ENCODE measurements at regions not wholly inside any gene's neighbourhood (a gene's known extent, or its start where the extent isn't known, plus 50 kb on each side); places are given as distances from the start of the nearest gene placed in this dataset.
"Not testable (repeated sequence)": the region's sequence is repeated elsewhere in the genome, so short reads cannot be mapped to it uniquely, and the experiment has no call there.

DNA sequence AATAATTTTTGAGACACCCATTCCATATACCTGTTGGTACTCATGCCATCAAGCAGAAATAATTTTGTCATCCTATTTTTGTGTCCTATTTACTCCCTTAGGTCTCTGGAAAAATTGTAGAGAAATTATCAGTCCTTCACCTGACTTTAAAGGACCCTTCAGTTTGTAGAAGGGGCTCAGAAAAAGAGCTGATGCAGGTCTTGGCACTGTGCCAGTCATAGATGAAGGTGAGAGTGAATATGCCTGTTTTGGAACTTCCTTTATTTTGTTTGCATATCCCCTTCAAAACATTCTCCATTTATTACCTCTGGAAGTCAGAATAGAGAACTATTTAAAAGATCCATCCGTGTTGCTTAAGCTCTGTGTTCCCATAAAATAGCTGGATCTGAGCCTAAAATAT is 321.0 kb upstream of the TPK1 start:
- DNase-seq (ENCODE audit: insufficient read length, low spot score) = no peak
- no peak for FAIRE-seq

DNA sequence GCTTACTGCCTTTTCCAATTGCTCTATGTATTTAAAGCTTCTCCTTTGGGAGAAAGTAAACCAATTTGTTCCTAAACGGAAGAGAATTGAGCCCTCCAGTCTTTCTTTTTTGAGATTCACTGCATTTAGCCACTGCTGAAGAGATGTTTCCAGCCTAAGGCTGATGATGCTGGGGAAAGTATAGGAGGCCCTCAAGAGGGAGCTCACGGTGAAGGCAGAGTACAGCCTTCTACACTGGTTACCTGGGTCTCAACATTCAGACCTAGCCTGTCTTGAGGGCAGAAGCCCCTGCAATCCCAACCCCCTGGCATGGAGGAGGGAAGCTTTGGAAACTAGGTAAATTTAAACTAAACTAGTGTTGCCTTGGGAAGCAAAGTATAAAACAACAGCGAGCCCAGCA is 316.7 kb upstream of the TPK1 start:
- no peak for DNase-seq (ENCODE audit: insufficient read length, low spot score)
- no peak for FAIRE-seq

DNA sequence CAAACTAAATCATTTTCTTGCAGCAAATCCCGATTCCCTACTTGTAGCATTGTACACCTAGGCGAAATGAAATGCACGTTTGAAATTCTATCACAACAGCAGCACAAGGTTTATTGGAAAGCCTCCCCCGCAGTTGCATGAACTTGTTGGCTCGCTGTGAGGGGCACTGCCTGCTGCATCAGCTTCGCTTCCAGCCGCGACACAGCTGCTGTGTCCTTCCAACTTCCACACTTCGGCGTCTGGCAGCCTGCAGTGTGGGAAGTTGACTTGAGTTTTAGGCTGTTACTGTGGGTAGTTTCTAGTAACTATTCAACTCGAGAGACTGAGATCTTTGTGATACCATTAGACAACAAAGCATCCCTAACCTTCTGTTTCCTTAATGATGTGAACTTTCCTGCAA is 315.8 kb upstream of the TPK1 start:
- DNase-seq (ENCODE audit: insufficient read length, low spot score) (no peak), FAIRE-seq (no peak)

DNA sequence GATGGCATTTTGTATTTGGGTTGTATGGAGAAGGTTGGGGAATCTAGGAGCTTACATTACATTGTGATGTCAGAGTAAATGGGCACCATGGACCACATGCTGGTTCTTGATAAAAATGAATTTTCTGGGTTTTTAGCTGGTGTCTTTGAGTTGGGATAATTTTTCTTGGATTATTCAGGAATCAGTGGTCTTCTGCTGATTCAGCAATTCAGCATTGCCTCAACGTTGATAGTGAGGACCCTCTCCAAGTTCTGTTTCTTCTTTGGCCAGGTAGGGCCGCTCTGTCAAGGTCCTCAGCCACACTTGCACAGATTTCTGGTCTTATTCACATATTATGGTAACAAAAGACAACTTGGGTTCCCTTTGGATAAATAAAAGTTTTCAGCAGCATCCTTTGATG is 312.0 kb upstream of the TPK1 start:
- FAIRE-seq = no peak

DNA sequence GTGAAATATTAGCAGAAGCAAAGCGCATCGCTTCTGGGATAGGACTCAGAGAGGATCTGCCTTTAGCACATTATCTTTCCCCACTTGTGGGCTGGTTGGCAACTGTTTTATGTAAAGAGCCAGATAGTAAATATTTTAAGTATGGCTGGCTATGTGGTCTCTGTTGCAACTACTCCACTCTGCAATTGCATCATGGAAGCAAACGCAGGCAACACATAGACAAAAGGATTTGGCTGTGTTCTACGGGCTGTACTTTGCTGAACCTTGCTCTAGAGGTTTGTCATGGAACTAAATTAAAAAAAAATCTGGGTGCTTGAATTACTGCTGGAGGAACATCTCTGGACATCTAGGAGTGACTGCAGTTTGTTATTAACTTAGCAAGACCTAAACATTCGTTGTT is 307.8 kb upstream of the TPK1 start:
- no peak for FAIRE-seq
- no peak for DNase-seq (ENCODE audit: insufficient read length, low spot score)

More for the DNA sequence above, 312.0 kb upstream of the TPK1 start:
- no peak for DNase-seq (ENCODE audit: insufficient read length, low spot score)

GRCh38 chr7:145134377-145134776 is 298.5 kb upstream of the TPK1 start:
- DNase-seq (ENCODE audit: insufficient read length, low spot score) (no peak), FAIRE-seq (no peak)

GRCh38 chr7:145123502-145123901 is 287.6 kb upstream of the TPK1 start:
- FAIRE-seq (no peak), DNase-seq (ENCODE audit: insufficient read length, low spot score) (no peak)

DNA sequence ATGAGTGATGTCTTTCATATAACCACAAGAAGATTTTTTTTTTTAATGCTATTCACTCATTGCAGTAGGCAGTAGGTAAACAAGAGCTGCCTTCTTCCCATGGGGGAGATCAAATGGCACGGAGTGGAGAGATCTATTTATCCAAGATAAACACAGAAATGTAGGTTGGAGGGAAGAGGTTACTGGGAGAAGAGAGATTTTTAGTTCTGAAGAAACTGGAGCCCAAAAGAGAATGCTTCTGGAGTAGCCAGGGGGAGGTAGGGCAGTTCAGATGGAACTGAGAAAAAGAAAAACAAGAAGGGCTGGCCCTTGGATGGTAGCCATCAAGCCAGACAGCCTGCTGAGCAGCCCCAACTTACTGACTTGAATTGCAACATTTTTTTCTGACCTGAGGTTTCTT is 270.1 kb upstream of the TPK1 start:
- FAIRE-seq (no peak), DNase-seq (ENCODE audit: insufficient read length, low spot score) (no peak)

- DNase-seq (ENCODE audit: insufficient read length, low spot score) (no peak), FAIRE-seq (no peak)
Measured at GRCh38 chr7:145105561-145105960, 269.7 kb upstream of the TPK1 start.

DNA sequence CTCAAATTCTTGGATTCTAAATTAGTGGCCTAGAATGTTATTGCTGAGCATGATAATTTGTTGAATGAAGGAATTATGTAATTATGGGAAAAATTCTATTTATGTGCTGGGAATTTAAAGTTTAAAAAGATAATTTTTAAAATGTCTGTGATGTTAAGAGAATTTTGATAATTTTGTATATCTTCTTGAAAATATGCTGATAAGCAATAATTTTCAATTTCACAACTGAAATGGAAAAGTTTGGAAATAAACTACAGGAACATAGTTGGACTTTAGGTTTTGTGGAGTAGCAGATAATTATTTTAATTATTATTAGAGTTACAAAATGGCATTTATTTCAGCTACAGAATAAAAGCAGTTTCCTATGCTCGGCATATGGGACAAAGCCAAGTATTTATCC is 268.5 kb upstream of the TPK1 start:
- DNase-seq (ENCODE audit: insufficient read length, low spot score) (no peak), FAIRE-seq (no peak)

GRCh38 chr7:145102199-145102598 is 266.3 kb upstream of the TPK1 start:
- not testable (repeated sequence) for DNase-seq (ENCODE audit: insufficient read length, low spot score); FAIRE-seq

DNA sequence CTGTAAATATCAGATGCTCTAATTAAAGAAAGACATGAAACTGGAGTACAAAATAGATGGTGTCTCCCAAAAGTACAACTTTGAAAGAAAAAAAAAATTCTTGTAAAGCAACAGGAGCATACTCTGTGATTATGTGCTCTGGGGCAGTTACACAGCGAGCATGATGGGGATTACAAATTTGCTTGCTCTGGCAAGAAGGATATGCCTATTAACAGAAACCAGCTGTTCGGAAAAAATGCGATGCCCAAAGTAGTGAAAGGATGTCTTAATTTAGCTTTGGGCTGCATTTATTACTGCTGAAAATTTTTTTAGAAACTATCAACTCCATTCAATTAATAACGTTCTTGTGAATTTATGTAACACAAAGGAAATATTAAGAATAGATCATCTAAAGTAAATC is 256.9 kb upstream of the TPK1 start:
- DNase-seq (ENCODE audit: insufficient read length, low spot score) = no peak
- FAIRE-seq = no peak

- no peak for DNase-seq (ENCODE audit: insufficient read length, low spot score)
- FAIRE-seq = no peak
Measured at GRCh38 chr7:145088111-145088745, 252.4 kb upstream of the TPK1 start.

DNA sequence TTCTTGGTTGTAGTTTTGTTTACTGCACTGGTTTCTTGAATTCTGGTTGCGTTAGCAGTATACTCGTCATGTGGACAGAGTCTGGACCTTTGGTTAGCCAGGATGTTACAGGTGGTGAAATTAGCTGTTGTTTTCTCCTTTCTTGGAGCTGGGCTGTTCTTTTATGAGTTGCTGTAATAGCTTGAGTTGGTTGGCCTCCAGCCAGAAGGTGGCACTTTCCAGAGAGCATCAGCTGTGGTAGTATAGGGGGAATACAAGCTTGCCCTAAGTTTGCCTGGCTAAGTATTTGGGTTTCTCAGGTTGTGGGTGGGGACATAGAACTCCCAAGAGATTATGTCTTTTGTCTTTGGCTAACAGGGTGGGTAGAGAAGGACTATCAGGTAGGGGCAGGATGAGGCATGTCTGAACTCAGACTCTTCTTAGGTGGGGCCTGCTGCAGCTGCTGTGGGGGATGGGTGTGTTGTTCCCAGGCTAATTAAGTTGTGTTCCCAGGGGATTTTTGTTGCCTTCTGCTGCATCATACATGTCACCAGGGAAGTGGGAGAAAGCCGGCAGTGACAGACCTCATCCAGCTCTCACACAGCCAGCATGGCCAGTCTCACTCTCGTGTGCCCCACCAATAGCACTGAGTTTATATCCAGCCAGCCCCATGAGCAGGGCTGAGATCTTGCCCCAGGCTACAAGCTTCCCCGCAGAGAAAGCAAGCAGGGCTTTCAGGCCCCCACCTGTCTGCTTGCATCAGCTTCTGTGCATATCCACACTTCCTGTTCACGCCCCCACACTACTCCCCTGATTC is 246.7 kb upstream of the TPK1 start:
- no peak for DNase-seq (ENCODE audit: insufficient read length, low spot score)
- no peak for FAIRE-seq

DNA sequence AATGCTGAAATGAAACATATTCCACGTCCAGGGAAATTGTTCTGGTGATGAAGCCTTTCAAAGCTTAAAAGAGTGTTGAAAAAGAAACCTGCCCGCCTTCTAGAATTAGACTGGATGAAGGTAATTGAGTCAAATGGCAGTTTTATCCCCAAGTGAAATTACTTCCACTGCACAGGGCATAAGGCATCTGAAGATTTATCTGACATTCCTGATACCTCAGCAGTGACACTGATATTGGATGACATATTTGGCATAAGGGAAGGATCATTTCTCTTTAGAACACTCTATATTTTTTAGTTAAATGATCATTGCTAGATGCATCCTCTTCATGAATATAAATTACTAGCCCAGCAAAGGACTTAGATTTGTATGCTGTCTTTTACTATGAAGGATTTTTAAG is 229.6 kb upstream of the TPK1 start:
- no peak for FAIRE-seq

GRCh38 chr7:145064114-145064513 is 228.3 kb upstream of the TPK1 start:
- FAIRE-seq = no peak

More for the DNA sequence above, 229.6 kb upstream of the TPK1 start:
- no peak for DNase-seq (ENCODE audit: insufficient read length, low spot score)

GRCh38 chr7:145053781-145054180 is 217.9 kb upstream of the TPK1 start:
- FAIRE-seq (no peak), DNase-seq (ENCODE audit: insufficient read length, low spot score) (no peak)

More at GRCh38 chr7:145064114-145064513, 228.3 kb upstream of the TPK1 start:
- no peak for DNase-seq (ENCODE audit: insufficient read length, low spot score)

GRCh38 chr7:145050415-145050814 is 214.6 kb upstream of the TPK1 start:
- FAIRE-seq = no peak
- DNase-seq (ENCODE audit: insufficient read length, low spot score) = no peak

- DNase-seq (ENCODE audit: insufficient read length, low spot score) (peak; percentile 9), FAIRE-seq (peak; percentile 76)
Measured at GRCh38 chr7:145036604-145037405, 201.0 kb upstream of the TPK1 start.

- no peak for DNase-seq (ENCODE audit: insufficient read length, low spot score)
Measured at GRCh38 chr7:145031162-145031561, 195.3 kb upstream of the TPK1 start.

GRCh38 chr7:145030754-145031153 is 194.9 kb upstream of the TPK1 start:
- FAIRE-seq (no peak), DNase-seq (ENCODE audit: insufficient read length, low spot score) (no peak)

More at GRCh38 chr7:145031162-145031561, 195.3 kb upstream of the TPK1 start:
- no peak for FAIRE-seq

All from GM19239 (cell line).